Thyroid gland (tissue), 4 donors: ENCODE measurements at regions not wholly inside any gene's neighbourhood (a gene's known extent, or its start where the extent isn't known, plus 50 kb on each side); places are given as distances from the start of the nearest gene placed in this dataset.
"Not testable (repeated sequence)": the region's sequence is repeated elsewhere in the genome, so short reads cannot be mapped to it uniquely, and the experiment has no call there.

ENCODE experiments used
- DNase-seq, 2 donors: peaks; one replicate each; pipeline ENCODE4 v3.0.0-alpha.2; 2019
- H3K27ac ChIP-seq, 3 donors: fragments of 200-600 bp; sonication (generic); 1 replicate in 2 of 3; 2 replicates in 1 of 3; pipeline ENCODE4 v1.5.1; 2016 to 2019; ENCODE audit warnings: mild to moderate bottlenecking in 1 of 3, moderate library complexity in 1 of 3
- H3K27me3 ChIP-seq: fragments of 200-600 bp; sonication (generic); one replicate; pipeline ENCODE4 v1.5.1; 2019
- H3K36me3 ChIP-seq, 2 donors: fragments of 200-600 bp; sonication (generic); one replicate each; pipeline ENCODE4 v1.5.1; 2016 to 2019
- H3K4me1 ChIP-seq, 2 donors: fragments of 200-600 bp; sonication (generic); one replicate each; pipeline ENCODE4 v1.5.1; 2017 to 2019
- H3K4me3 ChIP-seq, 3 donors: fragments of 200-600 bp; sonication (generic); replicated peaks in 1 of 3; 1 replicate in 2 of 3; 2 replicates in 1 of 3; pipeline ENCODE4 v1.5.1; 2016; ENCODE audit warnings: mild to moderate bottlenecking in 1 of 3
- H3K9me3 ChIP-seq: fragments of 200-600 bp; sonication (generic); one replicate; pipeline ENCODE4 v1.5.1; 2017
- POLR2A ChIP-seq, 2 donors: fragments of 450-650 bp; IDR thresholded peaks; one replicate each; pipeline ENCODE4 v1.6.1; 2017; ENCODE audit warnings: antibody characterized with exemption in 2 of 2, mild to moderate bottlenecking in 2 of 2, moderate library complexity in 1 of 2
- WGBS, 2 donors: methylation state at CpG; one replicate each; pipeline ENCODE4 v1.1.5; 2017; 5-methylcytosine and 5-hydroxymethylcytosine counted together
- intact Hi-C: fragments of 100-400 bp; cut with DNase I; formaldehyde crosslinking; loops from one replicate; pipeline ENCODE4 v1.15.1; 2023
- TF ChIP-seq, protein P1 (sequence below), 6 experiments: fragments of 200-600 bp in 3 of 6; fragments of 450-650 bp in 3 of 6; sonication (generic) in 3 of 6; IDR thresholded peaks; one replicate each; pipeline ENCODE4 v1.5.1; 2016 to 2019; ENCODE audit warnings: antibody characterized with exemption in 6 of 6, mild to moderate bottlenecking in 2 of 6, inconsistent platforms in 1 of 6, moderate library complexity in 1 of 6

- no peaks in the 10 kb centered on the region for H3K9me3 ChIP-seq
- no peaks in the 10 kb centered on the region for H3K36me3 ChIP-seq
- intact Hi-C loops = no loop called here
- H3K27ac ChIP-seq = no peak overlapping the region
- DNase-seq = no peak
- no peaks in the 10 kb centered on the region for H3K4me1 ChIP-seq
- no peak for TF ChIP-seq POLR2A (IDR thresholded peaks at IDR 0.05)
- TF ChIP-seq, protein P1, sequence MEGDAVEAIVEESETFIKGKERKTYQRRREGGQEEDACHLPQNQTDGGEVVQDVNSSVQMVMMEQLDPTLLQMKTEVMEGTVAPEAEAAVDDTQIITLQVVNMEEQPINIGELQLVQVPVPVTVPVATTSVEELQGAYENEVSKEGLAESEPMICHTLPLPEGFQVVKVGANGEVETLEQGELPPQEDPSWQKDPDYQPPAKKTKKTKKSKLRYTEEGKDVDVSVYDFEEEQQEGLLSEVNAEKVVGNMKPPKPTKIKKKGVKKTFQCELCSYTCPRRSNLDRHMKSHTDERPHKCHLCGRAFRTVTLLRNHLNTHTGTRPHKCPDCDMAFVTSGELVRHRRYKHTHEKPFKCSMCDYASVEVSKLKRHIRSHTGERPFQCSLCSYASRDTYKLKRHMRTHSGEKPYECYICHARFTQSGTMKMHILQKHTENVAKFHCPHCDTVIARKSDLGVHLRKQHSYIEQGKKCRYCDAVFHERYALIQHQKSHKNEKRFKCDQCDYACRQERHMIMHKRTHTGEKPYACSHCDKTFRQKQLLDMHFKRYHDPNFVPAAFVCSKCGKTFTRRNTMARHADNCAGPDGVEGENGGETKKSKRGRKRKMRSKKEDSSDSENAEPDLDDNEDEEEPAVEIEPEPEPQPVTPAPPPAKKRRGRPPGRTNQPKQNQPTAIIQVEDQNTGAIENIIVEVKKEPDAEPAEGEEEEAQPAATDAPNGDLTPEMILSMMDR (IDR thresholded peaks at IDR 0.05) = no peak
- H3K27me3 ChIP-seq = no peaks in the 10 kb centered on the region
- no peak overlapping the region for H3K4me3 ChIP-seq
These were observed 409.0 kb downstream of the TECRL start for GRCh38 chr4:64000241-64000640.

GRCh38 chr4:63986253-63986652, 423.0 kb downstream of the TECRL start:
- H3K9me3 ChIP-seq = no peaks in the 10 kb centered on the region
- intact Hi-C loops = no loop called here
- no peak overlapping the region for H3K4me3 ChIP-seq
- H3K4me1 ChIP-seq = no peaks in the 10 kb centered on the region
- TF ChIP-seq POLR2A (IDR thresholded peaks at IDR 0.05) = no peak
- TF ChIP-seq, protein P1 (IDR thresholded peaks at IDR 0.05) = no peak
- no peaks in the 10 kb centered on the region for H3K27me3 ChIP-seq
- H3K36me3 ChIP-seq = no peaks in the 10 kb centered on the region
- no peak overlapping the region for H3K27ac ChIP-seq
- 49 to 57% methylated on average over 1 of the region's 1 CpG for WGBS, 2 donors
- no peak for DNase-seq

DNA sequence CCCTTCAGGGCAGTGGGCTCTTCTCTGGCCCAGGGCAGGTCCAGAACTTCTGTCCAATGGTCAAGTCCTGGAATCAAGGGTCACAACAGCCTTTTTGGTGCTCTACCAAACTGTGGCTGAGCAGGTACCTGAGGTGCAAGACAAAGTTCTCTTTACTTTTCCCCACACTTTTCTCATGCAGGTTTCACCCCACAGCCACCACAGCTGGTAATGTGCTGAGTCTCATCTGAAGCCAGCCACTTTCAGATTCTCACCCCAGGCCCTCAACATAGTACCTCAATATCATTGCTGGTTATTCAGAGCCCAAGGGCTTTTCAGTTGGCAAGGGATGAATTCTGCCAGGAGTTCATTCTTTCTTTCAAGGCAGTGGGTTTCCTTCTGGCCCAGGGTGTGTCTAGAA, 426.0 kb downstream of the TECRL start:
- TF ChIP-seq, protein P1 (IDR thresholded peaks at IDR 0.05) = no peak
- no peak for TF ChIP-seq POLR2A (IDR thresholded peaks at IDR 0.05)
- DNase-seq = no peak
- intact Hi-C loops = no loop called here
- Histone ChIP-seq H3K4me1 (no peaks in the 10 kb centered on the region), H3K4me3 (no peak overlapping the region), H3K9me3 (no peaks in the 10 kb centered on the region), H3K27me3 (no peaks in the 10 kb centered on the region), H3K36me3 (no peaks in the 10 kb centered on the region), H3K27ac (no peak overlapping the region)

- intact Hi-C loops = no loop called here
- no peak for DNase-seq
- 54 to 61% methylated on average over 2 of the region's 2 CpGs for WGBS, 2 donors
- no peaks in the 10 kb centered on the region for H3K4me1 ChIP-seq
- H3K27me3 ChIP-seq = no peaks in the 10 kb centered on the region
- H3K27ac ChIP-seq = no peak overlapping the region
- no peaks in the 10 kb centered on the region for H3K9me3 ChIP-seq
- H3K4me3 ChIP-seq = no peak overlapping the region
- H3K36me3 ChIP-seq = no peaks in the 10 kb centered on the region
- no peak for TF ChIP-seq POLR2A (IDR thresholded peaks at IDR 0.05)
- TF ChIP-seq, protein P1 (IDR thresholded peaks at IDR 0.05) = no peak
These were observed 443.4 kb downstream of the TECRL start for GRCh38 chr4:63965875-63966274.

GRCh38 chr4:63942706-63943286, 466.5 kb downstream of the TECRL start:
- H3K9me3 ChIP-seq, H3K27me3 ChIP-seq, H3K27ac ChIP-seq, DNase-seq, intact Hi-C loops, H3K36me3 ChIP-seq, H3K4me1 ChIP-seq, H3K4me3 ChIP-seq: not testable (repeated sequence)
- 95 to 96% methylated on average over 33 to 36 of the region's 38 CpGs for WGBS, 2 donors

GRCh38 chr4:63937961-63938360, 471.3 kb downstream of the TECRL start:
- intact Hi-C loops = no loop called here

More at GRCh38 chr4:63937961-63938360, 471.3 kb downstream of the TECRL start:
- Histone ChIP-seq H3K27ac (no peak overlapping the region), H3K27me3 (no peaks in the 10 kb centered on the region), H3K9me3 (no peaks in the 10 kb centered on the region), H3K4me3 (no peak overlapping the region), H3K36me3 (no peaks in the 10 kb centered on the region), H3K4me1 (no peaks in the 10 kb centered on the region)
- 60 to 72% methylated on average over 4 of the region's 4 CpGs for WGBS, 2 donors
- DNase-seq = no peak
- no peak for TF ChIP-seq POLR2A (IDR thresholded peaks at IDR 0.05)
- TF ChIP-seq, protein P1 (IDR thresholded peaks at IDR 0.05) = no peak
